IMR-90 (cell line): ENCODE measurements at regions not wholly inside any gene's neighbourhood (a gene's known extent, or its start where the extent isn't known, plus 50 kb on each side); places are given as distances from the start of the nearest gene placed in this dataset.

ENCODE experiments used
- ATAC-seq: fragments of 200-7000 bp; cut with Tn5 transposase; 2 replicates; pipeline ENCODE4 v1.9.1; 2020; ENCODE audit warnings: low read depth, mild to moderate bottlenecking, moderate library complexity
- BruUV-seq: library from RNA; stranded (reverse); fragments of 400-500 nt; replicated peaks from 2 replicates; lab custom pipeline; 2021; lab: Mats Ljungman, UMichigan
- CTCF ChIA-PET: fragments of 300-600 bp; formaldehyde crosslinking; extraction: SDS; loops from one replicate; lab custom pipeline; 2021; ENCODE audit warnings: antibody characterized with exemption; lab: Yijun Ruan, JAX
- POLR2A ChIA-PET: fragments of 300-600 bp; sonication (Branson Sonifier 250); formaldehyde crosslinking; loops from one replicate; lab custom pipeline; 2022; ENCODE audit warnings: antibody characterized with exemption; ENCODE audit not compliant: unreplicated experiment; lab: Charles Lee
- DNase-seq: peaks from one replicate; pipeline ENCODE4 v3.0.0; 2013
- H2AFZ ChIP-seq: replicated peaks from 2 replicates; pipeline ENCODE3; 2013; ENCODE audit warnings: low read length, mild to moderate bottlenecking; ENCODE audit not compliant: poor library complexity
- H2AK5ac ChIP-seq: 2 replicates; pipeline ENCODE4 v1.6.1; 2013; ENCODE audit warnings: low read depth, low read length, inconsistent platforms
- H2AK9ac ChIP-seq: replicated peaks from 2 replicates; pipeline ENCODE3; 2013; ENCODE audit warnings: mild to moderate bottlenecking, low read depth, low read length, moderate library complexity; ENCODE audit not compliant: poor library complexity
- H2BK120ac ChIP-seq: 2 replicates; pipeline ENCODE4 v1.6.1; 2013; ENCODE audit warnings: low read depth, low read length, inconsistent platforms
- H2BK15ac ChIP-seq: 3 replicates; pipeline ENCODE4 v1.6.1; 2013; ENCODE audit warnings: low read depth, low read length, inconsistent platforms
- H2BK20ac ChIP-seq: 2 replicates; pipeline ENCODE4 v1.6.1; 2013; ENCODE audit warnings: low read depth, mild to moderate bottlenecking, inconsistent platforms, low read length, moderate library complexity
- H2BK5ac ChIP-seq: 2 replicates; pipeline ENCODE4 v1.6.1; 2013; ENCODE audit warnings: mild to moderate bottlenecking, low read depth, low read length, inconsistent platforms; ENCODE audit not compliant: poor library complexity, severe bottlenecking
- H3K14ac ChIP-seq: replicated peaks from 2 replicates; pipeline ENCODE4 v1.6.1; 2013; ENCODE audit warnings: low read depth, low read length, inconsistent platforms
- H3K18ac ChIP-seq: 2 replicates; pipeline ENCODE4 v1.6.1; 2013; ENCODE audit warnings: low read depth, low read length, control low read depth
- H3K23ac ChIP-seq: 2 replicates; pipeline ENCODE4 v1.6.1; 2013; ENCODE audit warnings: low read depth, low read length, inconsistent platforms
- H3K27ac ChIP-seq: 2 replicates; pipeline ENCODE4 v1.5.1; 2013; ENCODE audit warnings: mild to moderate bottlenecking, control low read depth, low read length; ENCODE audit not compliant: insufficient read depth
- H3K27me3 ChIP-seq: 2 replicates; pipeline ENCODE4 v1.6.1; 2013; ENCODE audit warnings: low read length; ENCODE audit not compliant: control insufficient read depth, insufficient read depth
- H3K36me3 ChIP-seq: 2 replicates; pipeline ENCODE4 v1.6.1; 2013; ENCODE audit warnings: low read length, mixed read lengths; ENCODE audit not compliant: control insufficient read depth, insufficient read depth
- H3K4ac ChIP-seq: 2 replicates; pipeline ENCODE4 v1.6.1; 2013; ENCODE audit warnings: low read depth, low read length, inconsistent platforms
- H3K4me1 ChIP-seq: 2 replicates; pipeline ENCODE4 v1.6.1; 2013; ENCODE audit warnings: low read length, mixed read lengths; ENCODE audit not compliant: control insufficient read depth, insufficient read depth
- H3K4me2 ChIP-seq: 2 replicates; pipeline ENCODE4 v1.6.1; 2013; ENCODE audit warnings: low read depth, mild to moderate bottlenecking, control low read depth, low read length, moderate library complexity
- H3K4me3 ChIP-seq: 2 replicates; pipeline ENCODE4 v1.5.1; 2013; ENCODE audit warnings: low read depth, mild to moderate bottlenecking, control low read depth, low read length, moderate library complexity; ENCODE audit not compliant: insufficient read depth
- H3K56ac ChIP-seq: 2 replicates; pipeline ENCODE4 v1.6.1; 2013; ENCODE audit warnings: low read length, inconsistent platforms; ENCODE audit not compliant: insufficient read depth; ENCODE audit errors: extremely low read depth
- H3K79me1 ChIP-seq, 2 experiments: 2 replicates each; pipeline ENCODE4 v1.6.1; 2013; ENCODE audit warnings: low read length in 2 of 2, inconsistent platforms in 1 of 2, low read depth in 1 of 2
- H3K9ac ChIP-seq: 2 replicates; pipeline ENCODE4 v1.6.1; 2013; ENCODE audit warnings: low read depth, low read length, control low read depth
- H3K9me1 ChIP-seq: 2 replicates; pipeline ENCODE4 v1.6.1; 2013; ENCODE audit warnings: low read length, inconsistent platforms; ENCODE audit not compliant: insufficient read depth
- H3K9me3 ChIP-seq: 2 replicates; pipeline ENCODE4 v1.6.1; 2013; ENCODE audit warnings: low read length; ENCODE audit not compliant: control insufficient read depth, insufficient read depth
- H4K20me1 ChIP-seq: 2 replicates; pipeline ENCODE4 v1.6.1; 2013; ENCODE audit warnings: low read length, inconsistent platforms; ENCODE audit not compliant: insufficient read depth
- H4K5ac ChIP-seq: 2 replicates; pipeline ENCODE4 v1.6.1; 2013; ENCODE audit warnings: mild to moderate bottlenecking, low read depth, low read length, control low read depth
- H4K8ac ChIP-seq, 2 experiments: 2 replicates each; pipeline ENCODE4 v1.6.1; 2013; ENCODE audit warnings: low read depth in 2 of 2, low read length in 2 of 2, control low read depth in 1 of 2, inconsistent platforms in 1 of 2
- H4K91ac ChIP-seq: 2 replicates; pipeline ENCODE4 v1.6.1; 2013; ENCODE audit warnings: low read depth, low read length, inconsistent platforms; ENCODE audit not compliant: insufficient read depth
- CEBPB ChIP-seq: IDR thresholded peaks from 2 replicates; pipeline ENCODE4 v1.6.1; 2012; ENCODE audit warnings: low read depth, low read length, improper control_type of control experiment
- MAZ ChIP-seq: IDR thresholded peaks from 2 replicates; pipeline ENCODE4 v1.6.1; 2012; ENCODE audit warnings: low read depth, mild to moderate bottlenecking, low read length, improper control_type of control experiment, moderate library complexity, borderline replicate concordance
- POLR2A ChIP-seq: IDR thresholded peaks from 2 replicates; pipeline ENCODE4 v1.6.1; 2012; ENCODE audit warnings: mild to moderate bottlenecking, low read depth, low read length
- RAD21 ChIP-seq: IDR thresholded peaks from 2 replicates; pipeline ENCODE4 v1.6.1; 2012; ENCODE audit warnings: low read length, improper control_type of control experiment
- WGBS, 2 experiments: methylation state at CpG; one replicate each; pipeline versions ENCODE4 v1.1.5 to v1.1.7; 2013; ENCODE audit warnings: missing lambda C conversion rate in 2 of 2; ENCODE audit not compliant: insufficient read length in 1 of 2; ENCODE audit errors: extremely low coverage in 2 of 2; 5-methylcytosine and 5-hydroxymethylcytosine counted together
- dilution Hi-C: fragments of 300-500 bp; cut with HindIII; formaldehyde crosslinking; loops from one replicate; pipeline ENCODE4 v1.14.3; 2018; ENCODE audit warnings: low sequenced_read_pairs; ENCODE audit not compliant: unreplicated experiment
- in situ Hi-C: fragments of 300-500 bp; cut with MboI; formaldehyde crosslinking; loops from 3 replicates; pipeline ENCODE4 v1.14.3; 2019; ENCODE audit warnings: low sequenced_read_pairs, inconsistent platforms, mixed read lengths
- intact Hi-C: fragments of 100-400 bp; cut with micrococcal nuclease; formaldehyde crosslinking; loops from 2 replicates; pipeline ENCODE4 v1.10.0; 2022
- TF ChIP-seq, protein P1 (sequence below): conservative IDR thresholded peaks from 2 replicates; pipeline ENCODE4 v1.5.1; 2012; ENCODE audit warnings: mild to moderate bottlenecking, low read depth, low read length, improper control_type of control experiment

DNA sequence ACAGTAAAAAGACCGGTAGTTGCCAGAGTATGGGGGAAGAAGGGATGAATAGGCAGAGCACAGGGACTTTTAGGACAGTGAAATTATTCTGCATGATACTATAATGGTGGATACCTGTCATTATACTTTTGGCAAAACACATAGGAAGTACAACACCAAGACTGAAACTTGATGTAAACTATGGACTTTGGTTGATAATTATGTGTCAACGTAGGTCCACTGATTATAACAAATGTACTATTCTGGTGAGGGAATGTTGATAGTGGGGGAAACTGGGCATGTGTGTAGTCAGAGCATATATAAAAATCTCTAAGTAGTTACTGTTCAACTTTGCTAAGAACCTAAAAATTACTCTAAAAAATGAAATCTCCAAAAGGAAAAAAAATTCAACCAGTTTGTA, 629.7 kb downstream of the CCDC85A start:
- no peak for TF ChIP-seq POLR2A
- TF ChIP-seq, protein P1, sequence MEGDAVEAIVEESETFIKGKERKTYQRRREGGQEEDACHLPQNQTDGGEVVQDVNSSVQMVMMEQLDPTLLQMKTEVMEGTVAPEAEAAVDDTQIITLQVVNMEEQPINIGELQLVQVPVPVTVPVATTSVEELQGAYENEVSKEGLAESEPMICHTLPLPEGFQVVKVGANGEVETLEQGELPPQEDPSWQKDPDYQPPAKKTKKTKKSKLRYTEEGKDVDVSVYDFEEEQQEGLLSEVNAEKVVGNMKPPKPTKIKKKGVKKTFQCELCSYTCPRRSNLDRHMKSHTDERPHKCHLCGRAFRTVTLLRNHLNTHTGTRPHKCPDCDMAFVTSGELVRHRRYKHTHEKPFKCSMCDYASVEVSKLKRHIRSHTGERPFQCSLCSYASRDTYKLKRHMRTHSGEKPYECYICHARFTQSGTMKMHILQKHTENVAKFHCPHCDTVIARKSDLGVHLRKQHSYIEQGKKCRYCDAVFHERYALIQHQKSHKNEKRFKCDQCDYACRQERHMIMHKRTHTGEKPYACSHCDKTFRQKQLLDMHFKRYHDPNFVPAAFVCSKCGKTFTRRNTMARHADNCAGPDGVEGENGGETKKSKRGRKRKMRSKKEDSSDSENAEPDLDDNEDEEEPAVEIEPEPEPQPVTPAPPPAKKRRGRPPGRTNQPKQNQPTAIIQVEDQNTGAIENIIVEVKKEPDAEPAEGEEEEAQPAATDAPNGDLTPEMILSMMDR: no peak
- no peak for TF ChIP-seq RAD21
- TF ChIP-seq MAZ: no peak
- no peak for TF ChIP-seq CEBPB
- Histone ChIP-seq H4K91ac (no peak overlapping the region), H3K4me3 (no peak overlapping the region), H3K9me3 (peaks cover 4% of the 10 kb centered on the region), H2BK120ac (no peak overlapping the region), H2AK9ac (no peak overlapping the region), H3K27ac (no peak overlapping the region), H3K4me1 (no peaks in the 10 kb centered on the region), H2AK5ac (no peak overlapping the region), H2AFZ (no peak overlapping the region), H3K56ac (no peak overlapping the region), H3K27me3 (no peaks in the 10 kb centered on the region), H4K20me1 (no peaks in the 10 kb centered on the region), H3K4me2 (no peak overlapping the region), H4K5ac (no peak overlapping the region), H3K9me1 (no peaks in the 10 kb centered on the region), H2BK15ac (no peak overlapping the region), H2BK5ac (no peak overlapping the region), H3K18ac (no peak overlapping the region), H2BK20ac (no peak overlapping the region), H3K36me3 (no peaks in the 10 kb centered on the region), H3K4ac (no peak overlapping the region), H3K9ac (no peak overlapping the region), H4K8ac (no peak overlapping the region), H3K23ac (no peak overlapping the region), H3K79me1 (no peaks in the 10 kb centered on the region), H3K14ac (no peak overlapping the region)
- no TSS peak for BruUV-seq
- in situ Hi-C loops (no loop called here), dilution Hi-C loops (no loop called here), intact Hi-C loops (no loop called here)
- ChIA-PET POLR2A (no interaction called here), CTCF (no interaction called here)
- ATAC-seq (no peak), DNase-seq (no peak)
- no CpG with 5 or more reads among the region's 2 CpGs for WGBS, 2 experiments
